Pancreas (tissue), 10 donors: ENCODE measurements at regions not wholly inside any gene's neighbourhood (a gene's known extent, or its start where the extent isn't known, plus 50 kb on each side); places are given as distances from the start of the nearest gene placed in this dataset.
"Not testable (repeated sequence)": the region's sequence is repeated elsewhere in the genome, so short reads cannot be mapped to it uniquely, and the experiment has no call there.

Experiments used
- ATAC-seq, 4 donors: fragments of 200-7000 bp; cut with Tn5 transposase; one replicate each; pipeline versions ENCODE4 v1.8.0 to v1.9.1; 2020; ENCODE audit warnings: mild to moderate bottlenecking in 4 of 4, moderate library complexity in 4 of 4
- DNase-seq, 6 donors: peaks; one replicate each; pipeline ENCODE4 v3.0.0-alpha.2; 2020
- FAIRE-seq: peaks from 2 replicates; lab custom pipeline; 2012; peaks lifted over from hg19 to GRCh38; lab: Jason Lieb, UNC
- H3K27ac ChIP-seq, 4 donors: fragments of 200-600 bp; sonication (generic); 1 replicate in 3 of 4; 2 replicates in 1 of 4; pipeline versions ENCODE4 v1.5.0 to v1.8.0; 2020
- H3K27me3 ChIP-seq, 4 donors: fragments of 200-600 bp; one replicate each; pipeline ENCODE4 v1.8.0; 2021
- H3K36me3 ChIP-seq, 3 donors: fragments of 200-600 bp; sonication (generic) in 1 of 3; one replicate each; pipeline versions ENCODE4 v1.5.0 to v1.8.0; 2020 to 2021
- H3K4me1 ChIP-seq, 3 donors: fragments of 200-600 bp; one replicate each; pipeline ENCODE4 v1.8.0; 2021
- H3K4me3 ChIP-seq, 4 donors: fragments of 200-600 bp; sonication (generic) in 2 of 4; one replicate each; pipeline versions ENCODE4 v1.5.0 to v1.8.0; 2020 to 2021
- H3K9me3 ChIP-seq, 4 donors: fragments of 200-600 bp; one replicate each; pipeline ENCODE4 v1.8.0; 2021
- WGBS, 2 donors: extraction: QIAGEN DNeasy Blood & Tissue Kit; methylation state at CpG; one replicate each; pipeline ENCODE4 v1.1.7; 2013; 5-methylcytosine and 5-hydroxymethylcytosine counted together
- intact Hi-C, 3 donors: fragments of 100-400 bp; cut with DNase I; formaldehyde crosslinking; loops; one replicate each; pipeline versions ENCODE4 v1.11.1 to v1.14.2; 2022
- TF ChIP-seq, protein P1 (sequence below), 4 donors: fragments of 200-600 bp; sonication (generic) in 3 of 4; IDR thresholded peaks; one replicate each; pipeline versions ENCODE4 v1.5.0 to v1.8.0; 2021; ENCODE audit warnings: antibody characterized with exemption in 4 of 4
- donor health status: healthy with polysubstance abuse.
- donor health status: DM: no; HTN: no; CAD: no; lungs with moderate emphysema.
- donor health status: DM: no; HTN: no; CAD: no.
- donor health status: control.
- donor health status: control.
- donor health status: Bipolar disorder and iron deficiency.
- donor health status: DM: yes; HTN: yes; CAD: no.
- donor health status: DM: no; HTN: no; CAD: no.
- donor health status: DM: no; HTN: no; CAD: no.
- donor health status: DM: yes; HTN: yes; CAD: no.

DNA sequence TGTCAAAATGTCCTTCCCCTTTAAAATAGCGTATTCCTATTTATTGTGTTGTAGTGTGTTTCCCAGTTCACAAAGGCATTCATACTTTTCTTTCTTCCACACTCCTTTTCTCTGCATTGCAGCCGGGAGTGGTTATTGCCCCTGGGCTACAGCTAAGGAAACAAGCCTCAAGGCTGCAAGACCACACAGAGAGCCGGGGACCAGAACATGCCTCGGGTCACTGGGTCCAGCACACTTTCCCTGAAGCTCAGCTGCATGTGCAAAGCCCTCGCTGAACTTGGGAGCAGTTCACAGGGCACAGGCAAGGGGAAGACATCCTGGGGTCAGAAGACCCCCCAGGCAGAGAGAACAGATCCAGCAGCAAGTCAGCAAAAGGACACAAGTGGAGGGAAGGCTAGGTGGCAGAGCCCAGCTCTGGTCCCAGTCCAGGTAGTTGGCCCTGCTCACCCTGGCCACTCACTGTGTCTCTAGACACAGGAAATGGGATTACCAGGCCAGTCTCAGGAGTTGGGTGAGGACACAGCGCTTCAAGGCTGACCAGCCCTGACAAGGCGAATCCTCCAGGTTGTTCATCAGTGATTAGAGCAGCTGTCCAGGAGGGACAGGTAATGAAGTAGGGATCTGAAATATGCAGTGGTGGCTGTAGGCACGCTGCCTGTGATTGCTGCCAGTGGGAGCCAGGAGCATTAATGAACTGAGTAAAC lies 118.2 kb downstream of the CD83 start:
- Histone ChIP-seq H3K27me3 (no peaks in the 10 kb centered on the region), H3K9me3 (no peaks in the 10 kb centered on the region), H3K4me1 (no peaks in the 10 kb centered on the region), H3K4me3 (no peak overlapping the region), H3K36me3 (no peaks in the 10 kb centered on the region), H3K27ac (no peak overlapping the region)
- DNase-seq (no peak), ATAC-seq (no peak), FAIRE-seq (no peak)
- WGBS, 2 donors, result 83 to 90% methylated on average over 8 of the region's 8 CpGs
- TF ChIP-seq, protein P1, sequence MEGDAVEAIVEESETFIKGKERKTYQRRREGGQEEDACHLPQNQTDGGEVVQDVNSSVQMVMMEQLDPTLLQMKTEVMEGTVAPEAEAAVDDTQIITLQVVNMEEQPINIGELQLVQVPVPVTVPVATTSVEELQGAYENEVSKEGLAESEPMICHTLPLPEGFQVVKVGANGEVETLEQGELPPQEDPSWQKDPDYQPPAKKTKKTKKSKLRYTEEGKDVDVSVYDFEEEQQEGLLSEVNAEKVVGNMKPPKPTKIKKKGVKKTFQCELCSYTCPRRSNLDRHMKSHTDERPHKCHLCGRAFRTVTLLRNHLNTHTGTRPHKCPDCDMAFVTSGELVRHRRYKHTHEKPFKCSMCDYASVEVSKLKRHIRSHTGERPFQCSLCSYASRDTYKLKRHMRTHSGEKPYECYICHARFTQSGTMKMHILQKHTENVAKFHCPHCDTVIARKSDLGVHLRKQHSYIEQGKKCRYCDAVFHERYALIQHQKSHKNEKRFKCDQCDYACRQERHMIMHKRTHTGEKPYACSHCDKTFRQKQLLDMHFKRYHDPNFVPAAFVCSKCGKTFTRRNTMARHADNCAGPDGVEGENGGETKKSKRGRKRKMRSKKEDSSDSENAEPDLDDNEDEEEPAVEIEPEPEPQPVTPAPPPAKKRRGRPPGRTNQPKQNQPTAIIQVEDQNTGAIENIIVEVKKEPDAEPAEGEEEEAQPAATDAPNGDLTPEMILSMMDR (IDR thresholded peaks at IDR 0.05), result no peak
- intact Hi-C loops, result no loop called here

DNA sequence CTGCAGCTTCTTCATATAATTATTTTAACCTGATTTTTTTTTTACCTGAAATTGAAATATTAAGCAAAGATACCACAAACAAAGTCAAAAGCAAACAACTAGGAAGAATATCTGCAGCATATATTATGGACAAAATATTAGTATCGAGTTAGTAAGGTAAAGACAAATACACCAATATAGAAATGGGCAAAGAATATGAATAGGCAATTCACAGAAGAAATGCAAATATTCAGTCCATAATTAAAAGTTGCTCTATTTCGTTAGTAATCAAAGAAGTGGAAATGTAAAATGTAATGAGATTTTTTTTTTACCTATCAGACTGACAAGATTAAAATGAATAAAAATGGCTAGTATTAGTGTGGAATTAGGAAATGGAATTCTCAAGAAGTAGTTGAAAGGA lies 121.5 kb downstream of the CD83 start:
- no peak for FAIRE-seq
- TF ChIP-seq, protein P1 (IDR thresholded peaks at IDR 0.05), result no peak
- Histone ChIP-seq H3K36me3 (no peaks in the 10 kb centered on the region), H3K27me3 (no peaks in the 10 kb centered on the region), H3K27ac (no peak overlapping the region), H3K4me3 (no peak overlapping the region), H3K9me3 (no peaks in the 10 kb centered on the region), H3K4me1 (no peaks in the 10 kb centered on the region)
- WGBS, 2 donors, result 86 to 89% methylated on average over 2 of the region's 2 CpGs
- DNase-seq, result no peak
- ATAC-seq, result no peak
- intact Hi-C loops, result no loop called here

DNA sequence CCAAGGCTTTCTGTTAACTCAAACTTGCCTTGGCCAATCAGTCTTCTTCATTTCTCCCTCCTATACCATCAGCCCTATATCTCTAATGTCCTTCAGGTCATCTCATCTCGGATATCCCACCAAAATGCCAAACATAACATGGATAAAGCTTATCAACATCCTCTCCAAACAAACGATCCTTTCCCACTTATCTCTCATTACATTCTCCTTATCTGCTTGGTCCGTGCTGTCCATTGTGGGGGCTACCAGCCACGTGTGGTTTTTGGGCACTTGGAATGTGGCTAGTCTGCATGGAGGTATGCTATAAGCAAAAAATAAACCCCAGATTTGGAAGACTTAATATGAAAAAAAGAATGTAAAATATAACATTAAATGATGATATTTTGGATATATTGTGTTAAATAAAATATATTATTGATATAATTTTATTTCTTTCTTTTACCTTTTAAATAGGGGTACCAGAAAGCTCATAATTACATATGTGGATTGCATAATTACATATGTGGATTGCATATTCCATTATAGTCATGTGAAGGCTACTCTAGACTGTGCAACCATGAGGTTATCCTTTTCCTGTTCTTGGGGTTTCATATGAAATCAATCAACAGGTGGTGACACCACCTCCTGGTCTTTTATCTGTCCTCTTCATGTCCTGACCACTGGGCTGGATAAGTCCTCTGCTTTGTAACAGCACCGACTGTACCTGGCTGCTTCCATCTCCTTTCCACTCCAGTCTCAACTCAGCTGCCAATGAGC lies 123.0 kb downstream of the CD83 start:
- intact Hi-C loops, result no loop called here
- FAIRE-seq, result no peak
- WGBS, 2 donors, result 39 to 41% methylated on average over 5 of the region's 5 CpGs

DNA sequence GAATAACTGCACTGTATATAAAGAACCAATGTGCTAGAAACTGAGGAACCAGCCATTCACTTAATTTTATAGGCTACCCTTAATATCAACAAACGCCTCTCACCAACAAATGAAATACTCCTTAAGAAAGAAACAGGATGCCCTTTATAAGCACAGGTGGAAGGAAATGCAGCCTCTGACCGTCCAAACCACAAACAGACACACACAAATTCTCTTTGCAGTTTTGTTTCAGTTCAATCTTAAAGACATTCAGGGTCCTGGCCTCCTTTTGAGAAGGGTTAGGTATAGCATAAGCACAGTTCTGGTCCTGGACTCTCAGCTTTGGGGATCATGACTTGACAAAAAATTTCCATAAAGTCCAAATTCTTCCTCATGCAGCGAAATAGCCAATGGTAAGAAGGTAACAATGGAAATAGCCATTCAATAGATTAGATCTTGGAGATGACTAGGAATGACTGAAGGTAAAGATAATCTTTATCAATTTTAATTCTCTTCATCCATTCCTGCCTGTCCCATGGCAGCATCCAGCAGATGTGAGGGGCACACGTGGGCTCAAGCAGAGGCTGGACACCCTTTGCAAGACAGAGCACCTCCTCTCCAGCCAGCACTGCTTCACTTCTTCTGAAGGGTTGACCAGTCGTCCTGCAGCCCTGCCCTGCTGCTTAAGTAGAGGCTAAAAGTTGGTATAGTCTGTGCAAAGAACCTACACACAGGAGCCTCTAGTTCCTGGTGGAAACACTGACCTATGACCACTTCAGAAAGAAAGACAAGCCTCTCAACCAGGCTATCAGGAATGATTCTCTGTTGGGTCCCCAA lies 123.9 kb downstream of the CD83 start:
- FAIRE-seq (no peak), DNase-seq (no peak), ATAC-seq (no peak)
- Histone ChIP-seq H3K27me3 (no peaks in the 10 kb centered on the region), H3K4me1 (no peaks in the 10 kb centered on the region), H3K4me3 (no peak overlapping the region), H3K27ac (no peak overlapping the region), H3K9me3 (no peaks in the 10 kb centered on the region), H3K36me3 (no peaks in the 10 kb centered on the region)
- intact Hi-C loops, result no loop called here
- WGBS, 2 donors, result 59 to 75% methylated on average over 5 of the region's 5 CpGs
- TF ChIP-seq, protein P1 (IDR thresholded peaks at IDR 0.05), result no peak

More for the DNA sequence above, 123.0 kb downstream of the CD83 start:
- H3K4me3 ChIP-seq, result no peak overlapping the region
- no peaks in the 10 kb centered on the region for H3K9me3 ChIP-seq
- DNase-seq, result no peak
- no peak overlapping the region for H3K27ac ChIP-seq
- H3K27me3 ChIP-seq, result no peaks in the 10 kb centered on the region
- no peaks in the 10 kb centered on the region for H3K36me3 ChIP-seq
- TF ChIP-seq, protein P1 (IDR thresholded peaks at IDR 0.05), result no peak
- ATAC-seq, result no peak
- no peaks in the 10 kb centered on the region for H3K4me1 ChIP-seq

DNA sequence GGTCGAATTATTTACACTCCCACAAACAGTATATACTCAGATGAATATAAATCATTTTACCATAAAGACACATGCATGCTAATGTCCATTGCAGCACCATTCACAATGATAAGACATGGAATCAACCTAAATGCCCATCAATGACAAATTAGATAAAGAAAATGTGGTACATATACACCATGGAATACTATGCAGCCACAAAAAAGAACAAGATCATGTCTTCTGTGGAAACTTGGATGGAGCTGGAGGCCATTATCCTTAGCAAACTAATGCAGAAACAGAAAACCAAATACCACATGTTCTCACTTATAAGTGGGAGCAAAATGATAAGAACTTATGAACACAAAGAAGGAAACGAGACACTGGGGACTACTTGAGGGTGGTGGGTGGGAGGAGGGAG lies 125.3 kb downstream of the CD83 start:
- intact Hi-C loops, result not testable (repeated sequence)

More for the DNA sequence above, 125.3 kb downstream of the CD83 start:
- FAIRE-seq, H3K9me3 ChIP-seq, H3K4me3 ChIP-seq, H3K27ac ChIP-seq, H3K4me1 ChIP-seq, ATAC-seq, H3K27me3 ChIP-seq, DNase-seq, H3K36me3 ChIP-seq: not testable (repeated sequence)
- WGBS, 2 donors, result 86 to 87% methylated on average over 2 of the region's 2 CpGs
